NCI-H1417 treated with DMSO at 0.1 percent for 48 hours (cell line): ENCODE measurements at regions not wholly inside any gene's neighbourhood (a gene's known extent, or its start where the extent isn't known, plus 50 kb on each side); places are given as distances from the start of the nearest gene placed in this dataset.
"Not testable (repeated sequence)": the region's sequence is repeated elsewhere in the genome, so short reads cannot be mapped to it uniquely, and the experiment has no call there.

Experiments
- DNase-seq: peaks from one replicate; lab custom pipeline; 2025; lab: John Stamatoyannopoulos, UW

DNA sequence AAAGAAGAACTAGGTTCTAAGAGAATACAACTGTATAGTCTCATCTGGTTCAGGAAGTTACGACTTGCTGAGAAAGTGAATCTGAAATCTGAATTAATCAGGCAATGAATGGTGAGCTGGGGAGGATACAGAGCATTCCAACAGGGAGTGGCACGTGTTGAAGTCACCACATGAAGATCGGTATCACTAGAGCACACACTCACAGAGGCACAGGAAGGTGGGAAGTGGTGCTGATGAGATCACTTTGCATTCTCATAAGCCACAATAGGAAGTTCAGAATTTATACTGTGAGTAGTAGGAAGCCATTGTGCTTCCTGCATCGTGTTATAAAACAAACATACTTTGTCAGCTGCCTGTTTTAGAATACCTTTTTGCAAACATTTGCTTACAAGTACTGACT is 615.0 kb upstream of the DDX18 start:
- no peak for DNase-seq

DNA sequence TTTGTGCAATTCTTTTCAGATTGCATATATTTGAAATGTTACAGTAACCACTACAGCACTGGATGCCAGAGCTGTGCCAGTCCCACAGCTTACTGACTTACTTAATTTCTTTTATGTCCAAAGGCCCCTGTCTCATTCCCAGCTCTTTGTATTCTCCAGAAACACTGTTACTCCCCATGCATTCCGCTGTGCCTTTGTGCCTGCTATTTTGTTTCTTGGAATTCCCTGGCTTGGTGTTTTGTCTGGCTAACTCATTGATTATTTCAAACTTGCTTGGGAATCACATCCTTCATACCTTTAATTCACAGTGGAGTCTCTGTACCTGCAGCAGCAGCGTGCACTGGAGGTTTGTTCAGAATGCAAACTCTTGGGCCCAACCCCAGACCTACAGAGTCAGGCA is 601.9 kb upstream of the DDX18 start:
- no peak for DNase-seq

DNA sequence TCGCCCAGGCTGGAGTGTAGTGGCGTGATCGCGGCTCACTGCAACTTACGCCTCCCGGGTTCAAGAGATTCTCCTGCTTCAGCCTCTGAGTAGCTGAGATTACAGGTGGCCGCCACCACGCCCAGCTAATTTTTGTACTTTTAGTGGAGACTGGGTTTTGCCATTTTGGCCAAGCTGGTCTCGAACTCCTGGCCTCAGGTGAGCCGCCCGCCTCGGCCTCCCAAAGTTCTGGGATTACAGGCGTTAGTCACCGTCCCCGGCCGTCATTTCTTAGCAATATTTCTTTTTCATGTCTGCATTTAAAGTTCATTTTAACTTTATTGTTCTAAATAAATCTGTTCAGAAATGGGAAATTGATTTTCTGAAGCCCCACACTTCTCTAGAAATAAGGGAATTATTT is 597.3 kb upstream of the DDX18 start:
- no peak for DNase-seq

DNA sequence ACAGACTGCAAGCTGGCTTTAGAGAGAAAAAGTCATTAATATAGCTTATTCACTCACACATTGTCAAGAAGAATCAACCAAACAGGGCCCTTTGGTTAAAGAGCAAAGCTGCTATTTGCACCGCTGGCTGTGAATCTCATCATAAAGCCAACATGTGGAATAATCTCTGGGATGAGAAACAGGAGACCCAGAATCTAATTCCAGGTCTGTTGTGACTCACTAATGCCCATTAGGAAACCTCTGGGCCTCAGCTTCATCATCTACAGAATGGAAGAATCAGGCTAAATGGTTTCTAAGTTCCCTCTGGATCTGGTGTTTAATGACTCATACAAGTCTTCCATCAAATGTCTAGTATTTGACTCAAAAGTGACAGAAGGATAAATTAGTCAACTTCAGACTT is 591.7 kb upstream of the DDX18 start:
- no peak for DNase-seq

DNA sequence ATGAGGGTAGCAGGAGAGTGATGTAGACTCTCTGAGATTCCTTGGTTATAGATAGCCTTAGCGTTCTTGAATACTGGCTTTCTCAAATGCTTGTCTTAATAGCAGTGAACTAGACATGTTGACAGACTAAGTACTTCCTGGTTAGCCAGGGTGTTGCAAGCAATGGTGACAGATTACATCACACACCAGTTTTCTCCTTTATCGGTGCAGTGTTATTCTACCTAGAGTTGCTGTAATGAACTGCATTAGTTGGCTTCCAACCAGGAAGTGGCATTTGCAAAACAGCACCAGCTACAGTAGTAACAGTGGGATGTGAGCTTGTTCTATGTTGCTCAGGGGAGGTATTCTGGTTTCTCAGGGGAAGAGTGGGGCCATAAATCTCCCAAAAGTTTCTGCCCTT is 582.2 kb upstream of the DDX18 start:
- DNase-seq = no peak

DNA sequence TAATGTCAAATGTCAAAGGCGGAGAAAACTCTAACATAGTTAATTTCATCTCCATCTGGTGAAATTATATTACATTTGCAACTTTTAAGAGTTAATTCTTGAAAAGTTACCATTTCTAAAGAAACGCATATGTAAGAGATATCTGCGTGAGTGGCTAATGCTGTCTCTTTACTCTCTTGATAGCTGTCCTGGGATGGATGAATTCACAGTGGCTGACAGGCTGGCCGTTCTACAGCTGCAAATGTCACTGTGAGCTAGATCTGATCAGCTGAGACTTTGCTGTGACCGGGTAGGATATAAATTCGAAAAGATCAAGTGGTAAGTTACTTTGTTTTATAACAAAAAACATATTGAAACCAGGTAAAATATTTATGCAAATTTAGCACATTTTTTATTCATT is 557.1 kb upstream of the DDX18 start:
- DNase-seq = no peak

DNA sequence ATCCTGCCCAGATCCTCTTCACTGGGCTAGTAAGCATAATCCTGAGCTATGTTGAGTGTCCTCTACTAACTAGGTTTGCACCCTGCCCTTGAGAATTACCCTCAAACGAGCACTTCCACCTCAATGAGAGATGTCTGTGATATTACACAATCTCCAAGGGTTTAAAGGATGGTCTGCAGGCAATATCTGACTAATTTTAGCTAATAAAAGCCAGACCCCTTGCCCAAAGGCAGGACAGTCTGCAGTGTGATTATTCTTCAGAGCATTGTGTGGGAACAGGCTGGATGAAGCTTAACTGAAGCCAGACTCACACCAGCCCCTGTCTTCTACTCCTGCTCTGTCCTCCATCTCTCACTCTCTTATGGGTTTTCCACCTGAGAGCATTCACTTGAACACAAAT is 544.9 kb upstream of the DDX18 start:
- DNase-seq = no peak

DNA sequence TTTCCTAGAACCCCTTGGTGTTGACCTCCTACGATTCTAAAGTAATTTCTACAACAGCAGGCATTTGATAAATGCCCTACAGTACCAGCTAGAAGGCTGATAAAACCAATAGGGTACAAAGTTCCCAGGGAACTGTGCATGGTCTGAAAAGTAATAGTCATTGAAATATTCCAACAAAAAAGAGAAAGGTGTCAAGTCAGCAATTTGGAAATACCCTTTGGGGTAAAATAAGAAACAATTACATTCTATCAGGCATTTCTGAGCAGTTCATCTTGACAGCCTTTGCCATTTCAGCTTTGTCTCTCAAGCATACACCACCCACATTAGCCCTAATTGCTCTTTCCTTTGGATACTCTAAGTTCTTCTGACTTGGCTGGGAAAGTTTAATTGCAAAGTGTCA is 542.9 kb upstream of the DDX18 start:
- no peak for DNase-seq

DNA sequence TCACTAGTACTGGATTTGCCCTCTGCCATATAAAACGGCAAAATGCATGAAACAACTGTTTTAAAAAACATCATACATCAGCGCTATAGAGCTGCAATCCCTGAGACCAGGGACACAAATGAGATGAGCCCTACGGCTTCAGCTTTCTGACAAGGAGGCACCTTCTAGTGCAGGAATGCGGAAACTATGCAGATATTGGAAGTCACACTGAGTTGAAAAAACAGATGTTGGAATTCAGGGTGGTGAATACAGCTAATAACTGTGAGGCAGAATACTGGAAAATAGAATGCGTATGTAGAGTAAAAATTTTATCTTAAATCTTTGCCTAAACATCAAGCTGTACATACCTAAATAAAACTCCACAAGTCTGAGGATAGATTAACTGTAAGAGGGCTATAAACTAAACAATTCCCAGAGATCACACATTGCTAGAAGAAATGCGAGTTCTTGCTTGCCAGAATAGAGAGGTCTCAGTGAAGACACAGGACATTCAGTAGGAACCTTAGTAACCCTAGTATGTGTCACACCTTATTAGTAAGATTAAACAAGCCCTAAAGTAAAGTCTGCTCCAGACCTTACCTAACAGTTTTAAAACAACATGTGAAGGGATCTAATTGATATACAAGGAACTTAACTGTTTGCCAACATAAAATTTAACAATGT is 541.4 kb upstream of the DDX18 start:
- DNase-seq = no peak

DNA sequence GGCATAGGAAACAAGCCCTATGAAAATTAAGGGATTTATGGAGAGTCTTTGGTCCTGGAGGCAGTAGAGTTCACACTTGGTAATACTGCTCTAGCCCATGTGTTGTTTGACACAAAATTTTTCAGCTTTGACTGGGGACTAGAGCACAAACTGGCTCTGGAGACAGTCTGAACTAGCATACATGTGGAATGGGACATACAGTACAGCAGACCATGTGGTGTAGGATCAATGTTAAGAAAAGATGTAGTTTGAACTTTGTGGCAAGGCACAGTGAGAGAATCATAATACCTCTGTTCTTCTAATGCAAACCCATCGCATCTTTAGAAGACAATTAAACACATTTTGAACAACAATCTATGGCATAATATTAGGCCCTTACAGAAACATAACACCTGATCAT is 521.5 kb upstream of the DDX18 start:
- no peak for DNase-seq

DNA sequence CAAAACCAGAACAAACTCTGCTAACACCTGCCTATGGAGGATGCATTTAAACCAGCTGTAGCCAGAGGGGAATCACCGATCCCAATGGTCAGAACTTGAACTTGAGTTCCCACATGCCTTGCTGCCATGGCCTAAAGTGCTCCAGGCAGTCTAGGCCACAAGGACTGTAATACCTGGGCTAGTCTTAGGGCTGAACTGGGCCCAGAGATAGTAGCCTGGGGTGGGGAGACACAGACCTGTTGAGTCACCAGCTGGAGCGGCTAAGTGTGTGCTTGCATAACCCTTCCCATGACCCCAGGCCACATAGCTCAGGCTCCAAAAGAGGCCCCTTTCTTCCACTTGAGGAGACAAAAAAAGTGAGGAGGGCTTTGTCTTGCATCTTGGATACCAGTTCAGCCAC is 515.0 kb upstream of the DDX18 start:
- no peak for DNase-seq

DNA sequence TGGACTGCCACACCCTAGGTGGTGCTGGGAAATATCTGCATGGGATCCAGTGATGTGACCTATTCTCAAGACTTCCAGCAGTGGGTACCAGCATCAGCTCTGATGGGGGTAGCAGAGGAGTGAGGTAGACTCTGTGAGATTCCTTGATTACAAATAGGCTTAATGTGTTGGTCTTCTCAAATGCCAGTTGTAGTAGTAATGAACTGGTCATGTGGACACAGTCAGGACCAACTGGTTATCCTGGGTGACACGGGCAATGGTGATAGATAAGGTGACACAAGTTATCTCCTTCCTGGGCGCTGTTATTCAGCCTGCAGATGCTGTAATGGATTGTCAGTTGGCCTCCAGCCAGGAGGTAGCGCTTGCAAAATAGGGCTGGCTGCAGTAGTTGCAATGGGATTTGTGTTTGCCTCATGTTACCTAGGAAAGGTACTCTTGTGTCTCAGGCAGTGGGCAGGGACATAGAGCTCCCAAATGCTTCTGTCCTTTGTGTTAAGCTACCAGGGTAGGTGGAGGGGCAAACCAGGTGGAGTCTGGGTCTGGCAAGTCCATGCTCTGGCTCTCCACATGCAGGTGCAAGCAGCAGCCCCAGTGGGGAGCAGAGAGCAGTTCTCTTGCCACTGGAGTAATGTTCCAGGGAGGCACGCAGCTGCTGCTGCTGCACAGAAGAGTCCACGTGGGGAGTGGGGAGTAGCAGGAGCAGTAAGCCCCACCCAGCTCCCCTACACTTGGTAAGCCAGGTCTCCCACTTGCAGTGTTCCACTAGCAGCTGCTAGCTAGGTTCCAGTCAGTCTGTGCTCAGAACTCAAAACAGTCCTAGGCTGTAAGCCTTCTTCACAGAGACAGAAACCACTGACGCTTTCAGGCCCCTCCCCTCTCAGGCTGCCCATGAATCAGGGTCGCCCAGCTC is 505.4 kb upstream of the DDX18 start:
- DNase-seq = no peak

DNA sequence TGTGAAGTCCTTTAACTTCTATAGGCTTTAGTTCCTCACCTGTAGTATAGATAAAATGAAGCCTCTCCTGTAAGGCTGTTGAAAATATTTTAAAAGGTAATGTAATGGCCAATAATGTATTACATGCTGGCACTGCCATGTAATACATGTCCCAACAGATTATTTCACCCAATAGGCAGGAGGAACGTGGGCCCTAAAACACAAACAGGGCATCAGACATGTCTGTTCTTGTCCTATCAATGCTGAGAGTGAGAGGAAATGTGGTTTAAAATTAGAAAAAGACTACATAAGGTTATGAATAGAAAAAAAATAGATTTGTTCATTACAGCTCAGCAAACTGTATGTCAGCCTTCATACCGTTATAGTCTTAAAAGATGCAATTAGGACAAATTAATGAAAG is 492.7 kb upstream of the DDX18 start:
- no peak for DNase-seq

DNA sequence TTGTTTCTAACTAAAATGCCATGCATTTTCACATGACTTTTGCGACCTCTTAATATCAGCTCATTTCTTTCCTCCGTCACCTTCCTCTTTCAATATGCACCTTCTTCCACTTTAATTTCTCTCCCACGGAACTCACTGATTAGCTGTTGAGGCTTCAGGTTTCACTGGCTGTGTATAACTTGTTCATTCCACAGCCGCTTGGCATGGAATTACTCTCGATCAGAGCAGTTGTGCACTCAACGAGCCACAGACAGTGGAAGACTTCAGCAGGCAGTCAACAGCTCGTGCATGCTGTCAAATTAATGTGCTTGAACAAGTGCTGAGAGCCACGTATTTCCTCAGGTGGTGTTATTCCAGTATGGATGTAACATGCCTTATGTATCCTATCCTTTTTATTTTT is 491.2 kb upstream of the DDX18 start:
- DNase-seq = no peak

DNA sequence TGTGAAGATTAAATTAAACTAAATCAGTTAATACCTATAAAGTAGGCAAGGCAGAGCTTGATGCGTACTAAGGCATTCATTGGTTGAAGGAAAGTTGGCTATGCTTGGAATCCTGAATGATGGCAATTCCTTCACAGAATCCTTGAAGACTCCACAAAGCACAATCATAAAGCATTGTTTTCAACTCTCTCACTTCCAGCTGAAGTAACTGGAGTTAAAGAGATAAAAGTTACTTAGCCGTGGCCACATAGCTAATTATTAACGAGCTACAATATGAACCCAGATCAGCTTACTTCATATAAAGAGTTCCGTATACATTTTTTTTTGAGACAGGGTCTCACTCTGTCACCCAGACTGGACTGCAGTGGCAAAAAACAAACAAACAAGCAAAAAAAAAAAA is 483.9 kb upstream of the DDX18 start:
- no peak for DNase-seq

DNA sequence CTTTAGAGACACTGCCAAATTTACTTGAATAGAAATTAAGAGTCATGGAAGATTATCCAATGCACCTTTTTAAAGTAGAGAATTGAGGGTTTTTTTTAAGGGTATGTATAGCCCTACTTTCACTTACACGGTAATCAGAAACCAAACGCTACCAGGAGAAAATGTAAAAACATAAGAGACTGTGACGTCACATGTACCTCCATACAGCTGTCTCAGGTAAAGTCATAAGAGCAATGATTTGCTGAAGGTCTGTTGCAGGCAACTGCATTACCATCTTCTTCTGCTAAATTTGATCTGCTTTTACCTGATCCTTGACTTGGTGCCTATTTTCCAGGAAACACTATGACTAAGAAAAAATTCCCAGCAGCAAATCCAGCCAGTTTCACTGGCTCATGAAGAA is 478.5 kb upstream of the DDX18 start:
- no peak for DNase-seq

DNA sequence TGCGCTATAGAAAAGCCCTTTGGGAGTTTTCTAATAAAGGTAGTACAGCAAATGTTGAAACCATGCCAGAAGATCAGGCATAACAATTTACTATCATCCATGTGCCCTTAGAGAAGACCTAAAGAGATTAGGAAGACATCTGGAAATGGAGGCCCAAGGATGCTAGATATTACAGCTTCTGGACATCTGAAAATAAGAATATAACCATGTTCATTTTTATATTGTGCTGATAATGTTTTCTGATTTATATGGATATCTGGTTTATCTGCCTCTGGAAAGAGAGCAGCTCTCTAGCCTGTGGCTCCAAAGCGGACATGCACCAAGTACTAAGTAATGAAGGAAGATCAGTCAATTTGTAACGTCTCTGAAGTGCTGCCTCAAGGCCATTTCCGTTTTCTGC is 478.0 kb upstream of the DDX18 start:
- DNase-seq = no peak

DNA sequence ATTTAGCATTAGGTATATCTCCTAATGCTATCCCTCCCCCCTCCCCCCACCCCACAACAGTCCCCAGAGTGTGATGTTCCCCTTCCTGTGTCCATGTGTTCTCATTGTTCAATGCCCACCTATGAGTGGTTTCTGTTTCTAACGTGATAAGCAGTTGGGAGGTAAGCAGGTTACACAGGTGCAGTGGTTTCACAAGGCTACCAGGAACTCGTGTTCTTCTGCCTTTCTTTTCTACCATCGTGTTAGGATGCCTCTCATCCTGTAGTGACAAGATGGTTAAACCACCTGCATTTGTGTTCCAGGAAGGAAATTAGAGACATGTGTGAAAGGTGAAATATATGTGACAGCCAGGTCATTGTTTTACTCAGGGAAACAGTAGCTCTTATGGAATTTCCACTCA is 476.5 kb upstream of the DDX18 start:
- not testable (repeated sequence) for DNase-seq

DNA sequence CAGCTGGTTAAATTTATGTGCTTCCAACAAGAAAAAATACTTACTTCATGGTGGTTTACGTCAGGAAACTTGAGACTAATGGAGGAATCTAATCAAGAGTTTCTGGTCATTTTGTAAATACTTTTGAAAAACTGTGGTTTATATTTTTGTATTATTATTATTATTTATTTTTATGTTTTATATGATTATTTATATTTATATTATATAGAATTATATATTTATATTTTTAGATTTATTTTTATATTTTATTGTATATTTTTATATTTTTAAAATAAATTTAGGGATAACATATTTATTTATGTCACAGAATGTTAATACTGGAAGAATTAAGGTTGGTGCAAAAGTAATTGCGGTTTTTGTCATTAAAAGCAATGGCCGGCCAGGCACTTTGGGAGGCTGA is 474.5 kb upstream of the DDX18 start:
- no peak for DNase-seq

DNA sequence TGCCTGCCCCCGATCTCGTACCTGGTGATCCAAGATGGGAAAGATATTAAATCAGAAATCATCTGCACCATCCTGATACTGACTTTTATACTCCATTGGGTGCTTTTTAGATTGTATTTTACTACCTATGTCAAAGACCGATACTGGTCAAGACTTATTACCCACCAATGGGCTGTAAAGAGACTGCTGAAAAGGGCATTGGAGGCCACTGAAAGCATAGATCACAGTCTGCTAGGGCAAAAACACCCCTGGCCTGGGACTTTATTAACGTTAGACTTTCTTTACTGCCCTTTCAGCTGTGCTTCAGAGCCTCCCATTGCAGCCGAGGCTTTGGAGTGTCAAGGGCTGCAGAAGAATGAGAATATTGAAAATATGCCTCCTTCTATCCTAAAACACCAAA is 472.8 kb upstream of the DDX18 start:
- DNase-seq = no peak

DNA sequence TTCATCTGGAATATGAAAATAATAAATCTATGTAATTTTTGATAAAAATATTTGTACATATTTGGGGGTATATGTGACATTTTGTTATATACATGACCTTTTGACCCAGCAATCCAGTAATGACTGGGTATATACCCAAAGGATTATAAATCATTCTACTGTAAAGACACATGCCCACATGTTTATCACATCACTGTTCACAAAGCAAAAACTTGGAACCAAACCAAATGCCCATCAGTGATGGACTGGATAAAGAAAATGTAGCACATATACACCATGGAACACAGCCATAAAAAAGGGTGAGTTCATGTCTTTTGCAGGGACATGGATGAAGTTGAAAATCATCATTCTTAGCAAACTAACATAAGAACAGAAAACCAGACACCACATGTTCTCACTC is 472.1 kb upstream of the DDX18 start:
- DNase-seq = no peak

DNA sequence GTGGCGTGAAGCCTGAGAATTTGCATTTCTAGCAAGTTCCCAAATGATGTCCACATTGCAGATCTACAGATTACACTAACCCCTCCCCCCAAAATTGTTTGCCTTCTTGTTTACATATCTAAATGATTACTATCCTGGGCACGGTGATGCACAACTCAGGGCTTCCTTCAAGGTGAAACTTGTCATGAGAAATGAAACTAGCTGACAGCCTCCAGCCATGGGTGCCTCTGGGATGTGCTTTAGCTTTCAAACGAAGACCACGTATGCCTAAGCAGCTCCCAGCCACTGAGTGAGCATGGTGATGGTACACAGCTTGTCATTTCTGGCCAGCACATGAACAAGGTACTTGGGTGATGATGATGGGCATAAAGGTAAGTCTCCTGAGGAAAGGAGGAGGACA is 464.8 kb upstream of the DDX18 start:
- no peak for DNase-seq

DNA sequence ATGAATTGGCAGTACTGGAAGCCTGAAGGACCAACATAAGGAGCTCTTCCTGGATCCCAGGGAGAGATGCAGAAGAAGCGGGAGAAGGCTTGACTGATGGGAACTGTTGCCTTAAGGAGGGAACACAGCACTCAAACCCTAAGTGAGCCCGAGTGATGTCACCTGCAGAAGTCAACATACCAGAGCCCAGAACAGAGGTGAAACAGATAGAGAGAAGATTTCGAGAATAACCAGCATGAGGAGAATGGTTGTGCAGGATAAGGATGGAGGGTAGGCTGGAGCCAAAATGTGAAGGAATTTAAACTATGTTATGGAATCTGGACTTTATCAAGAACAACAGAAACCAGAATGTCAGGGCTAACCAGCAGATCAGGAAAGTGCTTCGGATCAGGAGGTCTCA is 463.1 kb upstream of the DDX18 start:
- no peak for DNase-seq
